Activated CD4-positive, alpha-beta T cell treated with anti-CD3 and anti-CD28 coated beads, Interleukin-2, amount 50 U/mL, for 48 hours (primary cell): ENCODE measurements at regions not wholly inside any gene's neighbourhood (a gene's known extent, or its start where the extent isn't known, plus 50 kb on each side); places are given as distances from the start of the nearest gene placed in this dataset.

Source experiments
- DNase-seq, 2 experiments: peaks; one replicate each; pipeline ENCODE4 v3.0.0-alpha.2; 2020

DNA sequence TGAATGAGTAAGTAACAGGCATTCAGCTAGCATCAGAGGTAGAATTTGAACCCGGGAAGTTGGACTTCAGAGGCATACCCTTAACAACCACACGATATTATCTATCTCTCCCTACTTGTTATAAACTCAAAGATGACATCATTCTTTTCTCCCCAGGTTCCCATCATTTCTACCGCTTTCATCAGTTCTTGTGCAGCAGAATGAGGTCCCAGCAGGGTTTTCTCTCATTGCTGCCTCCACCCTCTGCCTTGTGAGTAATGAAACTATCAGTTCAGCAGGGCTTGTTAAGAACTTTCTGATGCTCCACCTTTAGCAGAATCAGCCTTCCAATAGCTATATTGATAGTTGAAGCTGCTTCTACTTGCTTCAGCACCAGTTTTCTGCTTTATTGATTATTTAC lies 487.5 kb upstream of the KCNMB2 start:
- DNase-seq = no peak

DNA sequence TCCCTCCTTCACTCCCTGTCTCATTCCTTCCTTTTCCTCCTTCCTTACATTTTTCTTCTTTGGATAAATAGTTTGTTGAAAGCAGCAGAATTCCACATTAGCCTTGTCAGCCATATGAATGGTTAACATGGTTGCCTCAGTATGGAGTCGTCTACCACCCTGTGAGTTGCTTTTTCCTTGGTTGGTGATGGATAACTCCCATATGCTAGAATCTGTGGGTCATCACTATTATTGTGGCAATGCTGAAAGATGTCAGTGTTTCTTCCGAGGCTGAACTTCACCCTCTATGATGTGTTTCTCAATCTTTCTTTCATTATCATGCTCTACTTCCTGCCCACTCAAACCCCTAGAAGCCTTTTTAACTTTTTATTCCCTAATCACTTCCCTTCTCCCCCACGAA lies 481.8 kb upstream of the KCNMB2 start:
- no peak for DNase-seq

DNA sequence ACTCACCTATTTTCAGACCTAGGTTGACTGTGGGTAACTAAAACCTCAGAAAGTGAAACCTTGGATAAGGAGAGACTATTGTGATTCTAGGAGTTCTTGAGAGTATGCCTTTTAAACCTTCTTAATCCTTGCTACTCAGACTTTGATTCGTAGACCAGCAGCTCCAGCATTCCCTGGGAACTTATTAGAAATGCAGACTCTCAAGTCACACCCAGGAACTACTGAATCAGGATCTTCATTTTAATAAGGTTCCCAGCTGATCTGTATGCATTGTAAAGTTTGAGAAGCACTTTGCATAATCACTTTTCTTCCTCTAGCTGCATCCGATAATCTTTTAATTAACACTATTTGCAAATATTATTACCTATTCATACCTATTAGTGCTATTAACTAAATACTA lies 480.3 kb upstream of the KCNMB2 start:
- no peak for DNase-seq

DNA sequence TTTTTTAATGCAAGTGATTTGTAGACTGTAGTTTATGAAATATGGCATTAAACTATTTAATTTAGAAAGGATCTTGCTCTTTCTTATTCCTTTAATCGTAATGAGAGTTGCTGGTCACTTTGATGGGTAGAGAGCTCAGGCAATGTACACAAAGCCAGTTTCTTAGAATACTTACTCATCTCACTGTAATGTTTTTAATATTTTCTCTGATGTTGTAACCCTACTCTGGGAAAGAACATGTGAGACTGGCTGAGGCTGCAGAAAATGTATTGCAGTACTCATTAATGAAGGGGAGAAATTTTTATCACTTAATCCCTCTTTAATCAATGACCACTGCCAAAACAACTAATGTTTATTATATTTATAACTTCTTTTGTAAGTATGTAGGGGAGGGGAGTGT lies 479.4 kb upstream of the KCNMB2 start:
- no peak for DNase-seq

DNA sequence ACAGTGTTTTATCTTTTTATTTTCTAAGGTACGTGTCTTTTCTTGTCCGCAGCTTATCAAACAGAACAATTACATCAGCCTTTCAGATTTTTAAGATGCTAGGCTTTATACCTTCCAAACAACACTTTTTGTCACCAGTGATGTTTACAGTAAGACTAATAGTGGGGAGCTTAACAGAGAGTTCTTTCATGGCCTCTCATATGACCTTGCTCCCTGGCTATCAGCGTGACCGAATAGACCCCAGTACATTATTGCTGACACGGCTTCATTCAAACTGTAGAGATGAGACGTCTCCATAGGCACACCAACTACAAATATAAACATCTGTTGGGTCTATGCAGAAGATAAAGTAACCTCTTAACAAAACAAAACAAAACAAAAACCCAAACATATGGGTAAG lies 477.6 kb upstream of the KCNMB2 start:
- no peak for DNase-seq

DNA sequence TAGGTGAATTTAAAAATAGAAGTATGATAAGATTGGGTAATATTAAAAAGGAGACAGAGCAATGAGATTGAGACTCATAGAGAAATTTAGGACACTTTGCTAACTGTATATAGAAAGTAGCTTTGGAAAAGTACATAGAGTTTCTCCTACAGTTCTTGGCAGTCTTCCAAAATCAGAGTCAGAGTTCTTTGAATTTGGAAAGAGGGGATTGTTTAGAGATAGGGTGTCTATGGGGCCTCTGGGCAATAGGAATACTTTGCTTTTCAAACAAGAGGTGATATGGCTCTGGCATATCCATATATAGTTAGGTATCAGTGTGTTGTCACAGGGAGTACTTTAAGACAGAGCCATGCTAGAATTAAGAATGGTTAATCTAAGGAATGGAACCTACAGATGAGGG lies 477.1 kb upstream of the KCNMB2 start:
- no peak for DNase-seq

DNA sequence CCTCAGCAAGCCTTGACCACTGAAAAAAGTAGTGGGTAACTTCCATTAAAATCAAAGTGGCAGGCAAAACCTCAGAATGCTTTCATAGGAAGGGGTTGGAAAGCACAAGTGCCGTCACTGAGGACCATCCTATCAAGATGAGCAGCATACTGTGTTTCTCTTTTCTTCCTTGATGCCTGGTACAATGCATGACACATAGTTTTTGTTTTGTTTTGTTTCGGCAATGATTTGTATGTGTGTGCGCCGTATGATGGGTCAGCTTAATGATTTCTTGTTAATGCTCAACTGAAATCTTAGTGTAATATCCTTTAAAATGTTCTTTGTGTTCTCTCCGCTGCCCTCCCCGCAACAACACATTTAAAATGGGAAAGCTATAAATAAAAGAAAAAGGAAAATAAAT lies 476.4 kb upstream of the KCNMB2 start:
- DNase-seq = no peak

DNA sequence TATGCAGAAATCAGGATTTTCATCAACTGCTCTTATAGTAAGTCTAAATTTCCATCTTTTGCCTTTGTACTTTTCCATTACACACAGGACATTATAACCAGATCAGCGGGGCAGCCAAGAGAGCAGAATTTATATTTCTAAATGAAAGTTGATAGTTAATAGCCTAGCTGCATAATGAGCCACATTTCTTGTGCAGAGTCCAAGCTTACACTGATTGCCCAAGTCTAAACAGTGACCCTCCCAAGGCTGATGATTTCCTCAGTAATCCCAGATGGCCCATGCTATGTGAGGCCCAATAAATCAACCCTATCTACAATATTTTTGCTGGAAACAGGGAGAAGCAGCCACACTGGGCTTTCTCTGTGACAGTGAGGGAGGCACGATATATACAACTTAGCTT lies 475.8 kb upstream of the KCNMB2 start:
- no peak for DNase-seq

DNA sequence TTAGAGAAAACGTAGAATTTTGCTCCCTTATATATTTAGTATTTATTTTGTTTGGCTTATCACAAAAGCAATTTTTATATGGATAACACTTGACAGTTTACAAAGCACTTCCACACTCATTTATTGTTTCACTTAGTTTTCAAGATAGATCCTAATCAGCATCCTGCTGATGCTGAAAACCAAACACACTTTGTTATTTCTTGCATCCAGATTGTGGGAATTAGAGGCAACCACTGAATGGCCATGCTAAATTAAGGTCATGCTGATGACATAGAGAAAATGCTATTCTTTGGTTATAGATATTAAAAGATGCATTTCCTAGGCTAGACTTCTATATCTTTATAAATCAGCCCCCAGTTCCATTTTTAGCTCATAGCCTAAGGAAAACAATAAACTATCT lies 474.1 kb upstream of the KCNMB2 start:
- no peak for DNase-seq

DNA sequence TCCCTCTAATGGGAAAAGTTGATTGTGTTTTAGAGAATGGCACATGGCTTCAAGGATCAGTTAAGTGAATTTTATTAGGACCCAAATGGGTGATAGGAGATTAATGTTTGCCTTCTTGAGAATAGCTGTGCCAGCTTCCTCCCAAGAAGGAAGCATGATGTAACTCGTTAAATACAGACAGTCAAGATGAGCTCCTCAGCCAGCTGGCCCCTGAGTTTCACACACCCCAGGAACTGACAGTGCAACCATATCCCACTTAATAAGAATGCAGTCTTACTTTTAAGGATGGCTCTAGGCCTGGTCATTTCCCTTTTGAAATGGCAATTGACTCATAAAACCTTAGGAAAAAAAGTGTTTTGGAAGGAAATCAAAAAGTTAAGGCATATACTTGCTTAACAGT lies 472.8 kb upstream of the KCNMB2 start:
- DNase-seq = no peak

DNA sequence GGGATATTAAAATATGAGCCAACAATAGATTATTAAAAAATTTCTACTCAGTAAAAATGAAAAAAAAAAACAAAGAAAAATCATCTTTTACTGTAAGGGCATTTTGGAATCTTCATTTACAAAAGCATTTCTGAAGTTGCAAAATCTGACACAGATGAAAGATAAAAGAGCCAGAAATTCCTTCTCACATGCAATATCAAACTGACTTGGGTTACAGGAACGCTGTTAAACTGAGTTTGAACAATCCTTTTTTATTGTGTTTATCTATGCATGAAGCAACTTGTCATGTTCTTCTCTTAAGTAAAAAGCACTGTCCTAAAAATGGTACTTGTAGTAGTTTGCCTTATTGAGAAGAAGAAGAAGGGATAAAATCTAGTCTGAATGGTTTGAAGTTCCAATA lies 468.5 kb upstream of the KCNMB2 start:
- DNase-seq = no peak

DNA sequence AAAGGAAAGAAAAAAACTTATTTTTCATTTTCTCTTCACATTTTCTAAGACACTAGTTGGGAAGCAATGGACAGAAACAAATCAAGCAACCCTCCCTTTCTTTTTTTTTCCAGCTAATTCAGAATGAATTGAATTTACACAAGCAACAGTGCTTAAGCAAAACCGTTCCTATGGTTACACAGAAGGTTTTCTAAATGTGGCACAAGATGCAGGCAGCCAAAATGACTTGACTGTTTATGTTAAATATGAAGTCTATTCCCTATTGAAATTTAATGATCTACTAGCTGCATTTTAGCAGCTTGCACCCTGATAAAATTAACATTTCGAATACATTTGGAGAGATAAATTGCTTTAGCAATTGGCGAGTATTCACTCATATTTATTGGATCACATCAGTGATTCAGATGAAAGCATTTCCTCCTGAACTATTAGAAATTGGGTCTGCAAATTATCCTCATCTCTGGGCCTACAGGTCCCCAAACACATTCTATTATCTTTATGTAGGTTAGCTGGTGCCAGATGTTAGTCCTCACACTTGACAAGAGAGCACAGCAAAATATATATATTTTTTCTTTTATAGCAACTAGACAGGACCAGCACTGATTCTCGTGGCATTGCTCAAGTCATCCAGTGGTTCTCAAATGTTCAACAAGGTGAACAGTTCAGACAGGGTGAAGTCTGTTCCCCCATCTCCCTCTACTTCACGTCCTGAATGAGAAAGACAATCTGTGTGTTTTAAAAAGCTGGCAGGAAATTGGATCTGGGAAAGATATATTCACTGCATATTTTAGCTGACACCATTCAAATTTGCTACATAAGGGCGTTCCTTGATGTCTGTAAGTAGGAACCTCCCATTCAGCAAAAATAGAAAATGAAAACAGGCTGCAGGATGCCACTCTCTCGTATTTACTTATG lies 463.6 kb upstream of the KCNMB2 start:
- DNase-seq = no peak

DNA sequence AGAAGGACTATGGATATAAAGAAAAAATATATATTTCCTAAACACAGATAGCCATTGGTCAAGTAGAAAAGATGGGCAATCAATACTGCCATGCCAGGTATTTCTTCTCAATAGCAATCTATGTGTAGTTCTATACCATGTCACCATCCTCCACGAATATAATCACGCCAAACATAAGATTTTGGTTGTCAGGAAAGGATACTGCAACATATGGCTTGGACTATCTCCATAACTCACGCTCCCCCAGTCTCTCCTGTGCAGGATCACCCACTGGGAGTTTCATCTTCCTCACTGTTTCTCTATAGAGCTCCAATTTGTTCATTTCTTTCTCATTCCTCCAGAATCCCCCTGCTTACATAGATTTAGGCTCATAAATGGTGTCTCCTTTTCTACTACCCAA lies 462.9 kb upstream of the KCNMB2 start:
- no peak for DNase-seq

DNA sequence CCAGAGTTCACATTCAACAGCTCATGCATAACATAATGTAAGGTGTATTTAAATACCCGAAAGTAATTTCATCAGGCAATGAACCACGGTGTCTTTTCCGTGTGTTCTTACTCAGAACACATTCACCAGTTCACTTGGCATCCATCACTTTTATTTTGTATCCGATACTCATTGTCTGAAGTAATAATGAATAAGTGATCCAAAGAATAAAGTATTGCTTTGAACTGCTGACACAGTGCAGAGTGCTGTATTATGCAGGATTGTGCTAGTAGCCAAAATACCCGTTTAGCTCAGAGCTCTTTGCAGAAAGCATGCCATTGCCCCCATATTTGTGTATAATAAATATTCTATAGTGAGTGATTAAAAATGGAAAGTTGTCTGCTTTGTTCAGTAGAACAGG lies 460.9 kb upstream of the KCNMB2 start:
- DNase-seq = no peak

DNA sequence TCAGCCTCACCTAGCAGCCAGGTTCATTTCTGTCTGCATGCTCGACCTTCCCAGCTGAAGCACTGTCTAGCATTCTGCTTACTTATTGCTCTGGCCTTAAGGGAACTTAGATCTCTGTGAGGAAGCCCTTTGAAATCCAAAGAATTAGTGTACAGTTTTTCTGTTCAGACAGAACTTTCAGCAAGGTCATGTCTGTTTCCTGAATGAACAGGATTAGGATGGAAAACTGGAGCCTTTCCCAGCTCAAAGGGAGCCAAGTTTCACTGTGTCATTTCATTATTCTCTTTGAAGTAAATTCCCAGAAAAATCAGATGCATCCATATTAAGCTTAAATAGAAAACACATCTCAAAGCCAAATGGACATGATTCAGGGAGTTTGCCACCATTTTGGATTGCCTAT lies 457.3 kb upstream of the KCNMB2 start:
- DNase-seq = no peak

DNA sequence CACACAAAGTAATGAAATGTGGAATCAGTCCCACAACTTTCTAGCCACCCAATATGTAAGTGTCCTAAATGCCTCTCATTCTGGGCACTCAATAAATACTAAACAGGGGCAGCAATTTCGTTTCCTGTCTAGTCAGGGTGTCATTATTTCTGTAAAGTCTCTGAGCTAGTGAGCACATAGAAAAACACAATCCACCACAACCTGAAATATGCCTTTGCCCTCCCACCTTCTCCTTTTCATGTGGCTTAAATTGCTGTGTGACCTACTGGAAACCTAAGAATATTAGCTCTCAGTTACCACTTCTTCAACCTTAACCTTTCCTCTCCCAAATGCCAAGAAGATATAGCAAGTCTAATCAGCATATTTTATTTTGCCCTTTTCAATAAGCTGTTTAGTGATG lies 456.3 kb upstream of the KCNMB2 start:
- DNase-seq = no peak

DNA sequence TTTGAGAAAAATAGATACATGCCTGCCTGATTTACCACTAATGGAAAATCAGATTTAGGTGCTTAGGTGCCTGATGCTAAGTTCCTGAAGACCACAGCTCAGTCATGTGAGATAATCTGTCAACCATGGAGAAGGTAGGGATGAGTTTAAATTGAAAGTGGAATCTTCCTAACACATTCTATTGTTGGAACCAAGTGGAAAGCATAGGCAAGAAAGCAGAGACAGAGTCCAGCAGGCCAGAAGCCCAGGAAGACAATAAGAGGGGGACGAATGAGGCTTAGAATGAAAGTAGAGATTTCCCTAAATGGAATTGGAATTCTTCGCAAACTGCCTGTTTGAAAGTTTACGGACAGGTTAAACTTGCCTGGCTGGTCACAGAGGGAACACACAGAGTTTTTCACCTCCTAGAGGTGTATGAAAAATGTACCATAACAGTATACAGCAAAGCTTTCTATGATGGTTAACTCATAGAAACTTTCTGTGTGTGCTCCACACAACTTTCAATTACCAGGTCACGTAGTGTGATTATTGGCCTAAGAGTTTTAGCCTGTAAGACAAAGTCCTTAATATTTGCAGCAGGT lies 453.8 kb upstream of the KCNMB2 start:
- DNase-seq = no peak

DNA sequence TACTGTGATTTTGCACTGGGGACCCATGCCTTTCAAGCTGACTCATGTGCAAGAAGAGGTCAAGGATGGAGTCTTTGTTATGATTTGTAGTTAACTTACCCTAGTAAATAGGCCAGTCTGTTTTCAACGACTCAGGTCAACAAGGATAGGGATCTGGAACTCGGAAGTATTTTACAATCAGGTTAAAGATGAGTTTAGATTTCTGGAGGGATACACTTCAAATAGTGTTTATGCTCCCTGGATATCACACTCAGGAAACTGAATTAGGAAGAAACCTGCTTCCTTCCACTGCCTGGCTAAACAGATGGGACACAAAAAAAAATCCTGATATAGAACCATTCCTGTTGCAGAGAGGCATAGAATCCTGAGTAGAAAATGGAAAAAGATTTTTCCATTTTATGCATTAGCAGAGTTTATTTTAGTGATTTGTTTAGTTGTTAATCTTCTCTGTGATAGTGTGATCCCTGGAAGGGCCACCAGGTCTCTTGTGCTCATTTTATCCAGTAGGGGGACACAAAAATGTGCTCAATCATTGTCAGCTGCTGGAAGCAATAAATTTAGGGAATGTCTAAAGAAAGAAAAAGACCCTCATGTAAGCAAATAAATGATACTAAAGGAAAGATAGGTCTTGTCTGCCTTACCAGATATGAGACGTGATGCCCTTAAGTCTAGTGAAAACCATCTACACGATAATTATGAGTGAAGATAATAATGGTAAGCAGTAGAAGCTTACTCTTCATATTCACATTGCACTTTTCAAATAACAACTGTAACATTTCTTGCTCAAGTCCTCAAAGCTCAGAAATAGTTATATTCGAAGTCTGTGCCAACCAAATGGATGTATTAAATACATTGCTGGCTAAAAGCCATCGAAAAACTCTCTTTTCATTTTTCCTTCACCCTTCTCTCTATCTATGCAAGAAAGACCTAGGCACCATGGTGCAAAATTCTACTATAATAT lies 452.1 kb upstream of the KCNMB2 start:
- DNase-seq = no peak

DNA sequence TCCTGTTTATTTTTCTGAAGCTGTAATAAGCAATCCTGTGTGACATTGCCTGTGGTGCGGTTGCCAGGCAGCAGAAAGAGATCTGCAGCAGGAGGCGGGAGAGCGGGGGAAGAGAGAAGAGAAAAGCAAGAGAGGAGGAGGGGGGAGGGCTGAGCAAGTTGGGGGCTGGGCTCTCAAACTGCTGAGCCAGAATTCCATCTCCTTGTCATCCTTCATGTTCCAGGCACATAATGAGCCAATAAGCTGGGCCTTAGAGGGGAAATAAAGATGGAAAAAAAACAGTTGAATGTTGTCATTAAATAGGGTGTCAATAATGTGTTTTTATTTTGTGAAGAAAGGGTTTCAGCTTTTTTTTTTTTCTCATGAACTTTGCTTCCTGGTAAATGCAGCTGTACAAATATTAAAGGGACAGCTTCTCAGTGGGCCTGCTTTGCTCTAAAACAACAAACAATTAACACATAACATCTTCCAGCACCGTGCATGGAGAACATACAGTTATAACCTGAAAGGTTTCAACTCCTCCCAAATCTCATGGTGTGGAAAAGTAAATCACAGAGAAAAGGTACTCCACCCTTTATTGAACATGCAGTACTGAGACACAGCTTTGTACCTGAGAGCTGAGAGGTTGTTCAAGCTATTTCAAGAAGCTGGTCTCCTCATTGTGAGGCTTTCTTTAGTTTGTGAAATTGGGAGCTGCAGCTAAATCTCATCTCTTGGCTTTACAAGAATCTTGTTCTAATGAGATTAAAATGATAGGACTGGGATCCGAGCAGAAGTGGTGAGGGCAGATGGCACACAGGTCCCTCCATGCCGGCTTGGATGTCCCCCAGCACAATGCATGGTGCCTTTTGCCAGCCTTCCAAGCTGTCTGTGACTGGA lies 451.1 kb upstream of the KCNMB2 start:
- peak in 1 of 2 experiments; percentile 21 for DNase-seq

DNA sequence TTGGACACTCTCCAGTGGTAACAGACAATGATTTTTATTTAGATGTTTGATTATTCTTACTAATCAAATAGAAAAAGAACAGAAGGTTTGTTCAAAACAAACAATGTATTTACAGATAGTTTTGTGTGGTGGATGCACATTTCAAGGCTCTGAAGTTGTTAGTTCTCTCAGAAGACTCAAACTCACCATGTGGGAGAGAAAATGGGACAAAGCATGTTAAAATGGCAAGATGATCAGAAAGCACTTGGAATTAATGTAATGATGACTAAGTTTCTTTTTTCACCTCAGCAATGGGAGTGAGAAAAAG lies 450.5 kb upstream of the KCNMB2 start:
- no peak for DNase-seq

DNA sequence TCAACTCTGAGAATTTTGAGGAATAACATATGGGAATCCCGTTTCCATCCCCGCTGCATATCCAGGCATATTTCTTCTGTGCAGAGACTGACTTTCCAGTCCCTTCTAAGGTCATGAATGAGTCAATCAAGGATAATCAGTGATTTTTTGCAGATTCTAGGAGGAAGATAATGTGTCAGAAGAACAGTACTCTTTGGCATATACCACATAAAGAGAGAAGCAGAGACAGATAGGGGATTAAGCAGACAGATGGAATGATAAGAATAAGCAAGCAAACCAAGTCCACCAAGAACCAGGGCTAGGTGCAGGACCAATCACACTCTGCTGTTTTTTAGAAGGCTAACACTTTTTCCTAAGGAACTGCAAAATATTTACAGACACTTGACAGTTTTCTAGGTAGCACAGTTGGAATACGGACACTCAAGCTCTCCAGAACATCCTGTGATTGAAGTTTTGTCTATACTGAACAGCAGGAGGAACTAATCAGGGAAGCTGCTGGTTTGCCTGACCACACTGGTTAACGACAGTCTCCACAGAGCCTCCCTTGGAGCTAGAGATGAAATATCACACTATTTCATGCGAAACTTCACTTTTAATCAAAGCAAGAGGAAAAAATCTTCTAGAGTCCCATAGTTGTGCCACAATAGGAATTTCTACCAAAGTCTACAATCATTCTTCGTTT lies 450.0 kb upstream of the KCNMB2 start:
- DNase-seq = no peak

DNA sequence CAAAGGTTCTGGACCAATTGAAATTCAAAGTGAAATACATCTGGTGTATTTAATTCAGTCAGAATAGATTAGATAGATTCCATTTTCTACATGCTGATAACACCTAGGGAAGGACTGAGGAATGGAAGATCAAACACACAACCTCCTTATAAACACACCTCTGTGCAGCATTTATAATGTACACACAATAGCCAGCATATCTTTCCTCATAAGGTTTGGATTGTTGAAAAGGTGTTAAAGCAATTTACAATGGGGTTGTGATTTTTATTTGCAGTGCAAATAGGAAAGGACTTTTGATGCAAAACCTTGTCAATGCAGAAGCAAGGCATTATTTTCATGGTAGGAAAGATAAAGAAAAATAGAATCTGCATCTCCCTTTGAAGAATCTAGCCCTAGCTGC lies 448.9 kb upstream of the KCNMB2 start:
- DNase-seq = no peak
